CD4-positive, alpha-beta T cell treated with Interleukin-21 for 1 hour (primary cell): ENCODE measurements at regions not wholly inside any gene's neighbourhood (a gene's known extent, or its start where the extent isn't known, plus 50 kb on each side); places are given as distances from the start of the nearest gene placed in this dataset.
"Not testable (repeated sequence)": the region's sequence is repeated elsewhere in the genome, so short reads cannot be mapped to it uniquely, and the experiment has no call there.

Experiments
- DNase-seq: peaks from one replicate; pipeline ENCODE4 v3.0.0-alpha.2; 2020

GRCh38 chr12:89787763-89788162 is 79.1 kb upstream of the ATP2B1 start:
- no peak for DNase-seq

- no peak for DNase-seq
These were observed 77.7 kb upstream of the ATP2B1 start for GRCh38 chr12:89786177-89786810.

- no peak for DNase-seq
These were observed 74.9 kb upstream of the ATP2B1 start for GRCh38 chr12:89783359-89784060.

- DNase-seq, result no peak
These were observed 74.2 kb upstream of the ATP2B1 start for GRCh38 chr12:89782807-89783206.

GRCh38 chr12:89781946-89782550 is 73.4 kb upstream of the ATP2B1 start:
- DNase-seq, result no peak

- DNase-seq, result no peak
These were observed 72.5 kb upstream of the ATP2B1 start for GRCh38 chr12:89781156-89781555.

GRCh38 chr12:89779090-89779489 is 70.5 kb upstream of the ATP2B1 start:
- DNase-seq, result no peak

GRCh38 chr12:89777733-89778379 is 69.2 kb upstream of the ATP2B1 start:
- no peak for DNase-seq

GRCh38 chr12:89775986-89776365 is 67.3 kb upstream of the ATP2B1 start:
- no peak for DNase-seq

GRCh38 chr12:89775063-89775985 is 66.7 kb upstream of the ATP2B1 start:
- DNase-seq, result no peak

GRCh38 chr12:89774645-89775044 is 66.0 kb upstream of the ATP2B1 start:
- DNase-seq, result no peak

- no peak for DNase-seq
These were observed 61.8 kb upstream of the ATP2B1 start for GRCh38 chr12:89770391-89770790.

GRCh38 chr12:89769483-89769818 is 60.8 kb upstream of the ATP2B1 start:
- no peak for DNase-seq

- no peak for DNase-seq
These were observed 60.2 kb upstream of the ATP2B1 start for GRCh38 chr12:89768586-89769482.

GRCh38 chr12:89765959-89766824 is 57.6 kb upstream of the ATP2B1 start:
- peak; percentile 46 for DNase-seq

GRCh38 chr12:89764164-89764563 is 55.5 kb upstream of the ATP2B1 start:
- DNase-seq, result not testable (repeated sequence)

- DNase-seq, result peak; percentile 13
These were observed 54.0 kb upstream of the ATP2B1 start for GRCh38 chr12:89762498-89763170.

GRCh38 chr12:89760783-89761182 is 52.1 kb upstream of the ATP2B1 start:
- DNase-seq, result peak; percentile 71
